H1 (cell line): ENCODE measurements at regions not wholly inside any gene's neighbourhood (a gene's known extent, or its start where the extent isn't known, plus 50 kb on each side); places are given as distances from the start of the nearest gene placed in this dataset.

Experiments
- CTCF ChIA-PET: fragments of 300-600 bp; sonication (Branson Sonifier 250); formaldehyde crosslinking; loops from one replicate; lab custom pipeline; 2021; ENCODE audit not compliant: partially characterized antibody; lab: Charles Lee
- POLR2A ChIA-PET: fragments of 300-600 bp; sonication (Branson Sonifier 250); formaldehyde crosslinking; loops from one replicate; lab custom pipeline; 2021; ENCODE audit warnings: inconsistent platforms; ENCODE audit not compliant: partially characterized antibody; lab: Charles Lee
- DNase-seq, 2 experiments: peaks; one replicate each; pipeline versions ENCODE4 v3.0.0 to v3.0.0-alpha.2; 2010 to 2022; ENCODE audit warnings: low spot score in 2 of 2, low read depth in 1 of 2, mixed read lengths in 1 of 2
- FAIRE-seq: peaks from 2 replicates; lab custom pipeline; 2011; peaks lifted over from hg19 to GRCh38; lab: Jason Lieb, UNC
- H2AFZ ChIP-seq: 2 replicates; pipeline ENCODE4 v1.8.1; 2012; ENCODE audit warnings: low read length, inconsistent platforms
- H2AK5ac ChIP-seq: 2 replicates; pipeline ENCODE4 v1.6.1; 2013; ENCODE audit warnings: low read depth, low read length
- H2BK120ac ChIP-seq: replicated peaks from 2 replicates; pipeline ENCODE3; 2013; ENCODE audit warnings: low read depth, low read length, inconsistent platforms
- H2BK12ac ChIP-seq: 2 replicates; pipeline ENCODE4 v1.6.1; 2013; ENCODE audit warnings: low read depth, low read length
- H2BK15ac ChIP-seq: 2 replicates; pipeline ENCODE4 v1.6.1; 2013; ENCODE audit warnings: low read length
- H2BK20ac ChIP-seq: 2 replicates; pipeline ENCODE4 v1.6.1; 2013; ENCODE audit warnings: low read length
- H2BK5ac ChIP-seq: 2 replicates; pipeline ENCODE4 v1.6.1; 2013; ENCODE audit warnings: low read depth, low read length
- H3K14ac ChIP-seq: 2 replicates; pipeline ENCODE4 v1.6.1; 2013; ENCODE audit warnings: inconsistent platforms; ENCODE audit not compliant: insufficient read length
- H3K18ac ChIP-seq: 2 replicates; pipeline ENCODE4 v1.6.1; 2013; ENCODE audit warnings: low read length; ENCODE audit errors: extremely low read depth
- H3K23ac ChIP-seq: 2 replicates; pipeline ENCODE4 v1.6.1; 2013; ENCODE audit warnings: inconsistent platforms; ENCODE audit not compliant: insufficient read length
- H3K23me2 ChIP-seq: 2 replicates; pipeline ENCODE4 v1.6.1; 2013; ENCODE audit warnings: low read depth, low read length
- H3K27ac ChIP-seq: 2 replicates; pipeline ENCODE4 v1.6.1; 2011; ENCODE audit warnings: low read depth, low read length, inconsistent platforms
- H3K27me3 ChIP-seq, 4 experiments: replicated peaks in 1 of 4; 1 replicate in 1 of 4; 2 replicates in 3 of 4; pipeline versions ENCODE4 v1.6.1 to v1.8.1; 2011 to 2013; ENCODE audit warnings: low read length in 3 of 4, mild to moderate bottlenecking in 3 of 4, inconsistent platforms in 2 of 4, mixed read lengths in 2 of 4, moderate library complexity in 1 of 4; ENCODE audit not compliant: control insufficient read depth in 3 of 4, insufficient read depth in 3 of 4; ENCODE audit errors: extremely low read depth in 1 of 4
- H3K36me3 ChIP-seq, 4 experiments: 2 replicates each; pipeline versions ENCODE4 v1.6.1 to v1.8.1; 2011 to 2013; ENCODE audit warnings: mild to moderate bottlenecking in 4 of 4, low read length in 3 of 4, moderate library complexity in 2 of 4, control low read depth in 1 of 4, inconsistent platforms in 1 of 4; ENCODE audit not compliant: insufficient read depth in 4 of 4, control insufficient read depth in 2 of 4
- H3K4ac ChIP-seq: replicated peaks from 2 replicates; pipeline ENCODE3; 2013; ENCODE audit warnings: low read length, low read depth, mixed read lengths, inconsistent platforms; ENCODE audit not compliant: insufficient read length
- H3K4me1 ChIP-seq, 4 experiments: replicated peaks in 1 of 4; 1 replicate in 1 of 4; 2 replicates in 3 of 4; pipeline versions ENCODE4 v1.6.1 to v1.8.1; 2011 to 2013; ENCODE audit warnings: low read length in 3 of 4, inconsistent platforms in 2 of 4, mixed read lengths in 1 of 4; ENCODE audit not compliant: insufficient read depth in 4 of 4, control insufficient read depth in 3 of 4
- H3K4me2 ChIP-seq, 2 experiments: 2 replicates each; pipeline versions ENCODE4 v1.6.1 to v1.8.1; 2011 to 2013; ENCODE audit warnings: low read depth in 2 of 2, low read length in 2 of 2, control low read depth in 1 of 2, inconsistent platforms in 1 of 2, mild to moderate bottlenecking in 1 of 2; ENCODE audit not compliant: insufficient read depth in 1 of 2
- H3K4me3 ChIP-seq, 4 experiments: fragments of 200-600, 300-600 bp in 1 of 4; sonication (generic), shearing (Covaris generic), sonication (Bioruptor Twin) in 1 of 4; 2 replicates each; pipeline versions ENCODE4 v1.5.1 to v1.8.1; 2011 to 2016; ENCODE audit warnings: low read length in 4 of 4, low read depth in 3 of 4, control low read depth in 2 of 4, inconsistent platforms in 2 of 4, mild to moderate bottlenecking in 2 of 4, mixed read lengths in 1 of 4, moderate library complexity in 1 of 4; ENCODE audit not compliant: insufficient read depth in 2 of 4; ENCODE audit errors: extremely low read depth in 1 of 4
- H3K56ac ChIP-seq: replicated peaks from 2 replicates; pipeline ENCODE3; 2013; ENCODE audit warnings: low read depth, mild to moderate bottlenecking, mixed read lengths, low read length, inconsistent platforms; ENCODE audit not compliant: insufficient read length
- H3K79me1 ChIP-seq: 2 replicates; pipeline ENCODE4 v1.6.1; 2013; ENCODE audit warnings: low read depth, low read length, control low read depth
- H3K79me2 ChIP-seq, 2 experiments: 2 replicates each; pipeline versions ENCODE4 v1.6.1 to v1.8.1; 2012 to 2013; ENCODE audit warnings: low read length in 2 of 2, mild to moderate bottlenecking in 2 of 2, inconsistent platforms in 1 of 2; ENCODE audit not compliant: insufficient read depth in 2 of 2, control insufficient read depth in 1 of 2
- H3K9ac ChIP-seq, 4 experiments: replicated peaks in 1 of 4; 1 replicate in 1 of 4; 2 replicates in 3 of 4; pipeline versions ENCODE4 v1.6.1 to v1.8.1; 2011 to 2013; ENCODE audit warnings: low read depth in 3 of 4, low read length in 3 of 4, control low read depth in 2 of 4, mild to moderate bottlenecking in 2 of 4, moderate library complexity in 2 of 4, inconsistent platforms in 1 of 4; ENCODE audit errors: extremely low read depth in 1 of 4
- H3K9me3 ChIP-seq, 2 experiments: 2 replicates each; pipeline versions ENCODE4 v1.6.1 to v1.8.1; 2012 to 2013; ENCODE audit warnings: mild to moderate bottlenecking in 2 of 2, moderate library complexity in 2 of 2, control low read depth in 1 of 2, inconsistent platforms in 1 of 2, low read depth in 1 of 2, low read length in 1 of 2, mixed read lengths in 1 of 2; ENCODE audit not compliant: insufficient read depth in 2 of 2
- H4K20me1 ChIP-seq, 2 experiments: replicated peaks in 1 of 2; 2 replicates each; pipeline versions ENCODE3 to v1.8.1; 2011 to 2013; ENCODE audit warnings: inconsistent platforms in 2 of 2, low read length in 2 of 2, mild to moderate bottlenecking in 1 of 2; ENCODE audit not compliant: insufficient read depth in 2 of 2, control insufficient read depth in 1 of 2
- H4K5ac ChIP-seq: 2 replicates; pipeline ENCODE4 v1.6.1; 2013; ENCODE audit warnings: low read length, low read depth, mixed read lengths, inconsistent platforms; ENCODE audit not compliant: insufficient read length
- H4K8ac ChIP-seq: 2 replicates; pipeline ENCODE4 v1.8.0; 2013; ENCODE audit warnings: mild to moderate bottlenecking, moderate library complexity, low read length, inconsistent platforms; ENCODE audit not compliant: insufficient read depth; ENCODE audit errors: extremely low read depth
- H4K91ac ChIP-seq: replicated peaks from 2 replicates; pipeline ENCODE3; 2013; ENCODE audit warnings: low read length, mixed read lengths, inconsistent platforms; ENCODE audit not compliant: insufficient read length
- BACH1 ChIP-seq: IDR thresholded peaks from 2 replicates; pipeline ENCODE4 v1.6.1; 2012; ENCODE audit warnings: low read length, improper control_type of control experiment
- WGBS, 2 experiments: shearing (Covaris generic) in 1 of 2; methylation state at CpG; one replicate each; pipeline versions ENCODE4 v1.1.6 to v1.1.7; 2013 to 2015; ENCODE audit warnings: low lambda C conversion rate in 2 of 2, mixed read lengths in 2 of 2, inconsistent platforms in 1 of 2, low coverage in 1 of 2, missing lambda C conversion rate in 1 of 2; ENCODE audit not compliant: insufficient replicate concordance in 2 of 2, insufficient coverage in 1 of 2, insufficient read length in 1 of 2; ENCODE audit errors: extremely low coverage in 1 of 2, missing lambda C conversion rate in 1 of 2; 5-methylcytosine and 5-hydroxymethylcytosine counted together

- CTCF ChIA-PET, result interaction anchor here (0.8 to 1.5 kb wide), 2 partner anchors 31 to 43 kb away, joined by 3 read pairs; no protein-coding TSS in a partner anchor
- DNase-seq (no peak), FAIRE-seq (no peak)
- no peak overlapping the region for H2BK120ac ChIP-seq
- H2BK5ac ChIP-seq, result no peak overlapping the region
- H4K5ac ChIP-seq, result no peak overlapping the region
- H2BK15ac ChIP-seq, result no peak overlapping the region
- no peaks in the 10 kb centered on the region for H3K79me1 ChIP-seq
- H3K4me2 ChIP-seq, result no peak overlapping the region
- no peak for TF ChIP-seq BACH1
- H3K9me3 ChIP-seq, result peaks cover 4 to 13% of the 10 kb centered on the region in 2 experiments; a peak in 2 of 4 replicates
- H2AFZ ChIP-seq, result no peak overlapping the region
- no peak overlapping the region for H3K4ac ChIP-seq
- no peak overlapping the region for H3K9ac ChIP-seq
- H3K14ac ChIP-seq, result no peak overlapping the region
- no peak overlapping the region for H4K91ac ChIP-seq
- H3K23ac ChIP-seq, result no peak overlapping the region
- no peaks in the 10 kb centered on the region for H3K79me2 ChIP-seq
- POLR2A ChIA-PET, result no interaction called here
- no peak overlapping the region for H3K18ac ChIP-seq
- no peaks in the 10 kb centered on the region for H3K36me3 ChIP-seq
- H3K23me2 ChIP-seq, result no peaks in the 10 kb centered on the region
- H4K20me1 ChIP-seq, result no peaks in the 10 kb centered on the region
- H2BK12ac ChIP-seq, result no peak overlapping the region
- H2BK20ac ChIP-seq, result no peak overlapping the region
- no peaks in the 10 kb centered on the region for H3K4me1 ChIP-seq
- no peak overlapping the region for H3K27ac ChIP-seq
- H3K56ac ChIP-seq, result no peak overlapping the region
- no peak overlapping the region for H2AK5ac ChIP-seq
- 82% methylated on average over 2 of the region's 3 CpGs; no CpG with 5 or more reads in 1 of the 2 experiments for WGBS, 2 experiments
- no peaks in the 10 kb centered on the region for H3K27me3 ChIP-seq
- no peak overlapping the region for H4K8ac ChIP-seq
- no peak overlapping the region for H3K4me3 ChIP-seq
Observed at GRCh38 chr1:5552787-5553484, 439.3 kb downstream of the NPHP4 start.
